ENCODE measurements at regions not wholly inside any gene's neighbourhood (a gene's known extent, or its start where the extent isn't known, plus 50 kb on each side); places are given as distances from the start of the nearest gene placed in this dataset.
"Not testable (repeated sequence)": the region's sequence is repeated elsewhere in the genome, so short reads cannot be mapped to it uniquely, and the experiment has no call there.

GRCh38 chr3:70736009-70736408 lies 423.6 kb upstream of the MDFIC2 start:
- no peak for DNase-seq

- no peak for DNase-seq
These were observed 422.3 kb upstream of the MDFIC2 start for GRCh38 chr3:70734756-70735155.

GRCh38 chr3:70731046-70731445 lies 418.6 kb upstream of the MDFIC2 start:
- DNase-seq: no peak

- DNase-seq: no peak
These were observed 417.4 kb upstream of the MDFIC2 start for GRCh38 chr3:70729845-70730244.

GRCh38 chr3:70728311-70728710 lies 415.9 kb upstream of the MDFIC2 start:
- DNase-seq: no peak

- DNase-seq: no peak
These were observed 414.5 kb upstream of the MDFIC2 start for GRCh38 chr3:70726961-70727360.

GRCh38 chr3:70726096-70726938 lies 413.9 kb upstream of the MDFIC2 start:
- DNase-seq: no peak

- no peak for DNase-seq
These were observed 409.6 kb upstream of the MDFIC2 start for GRCh38 chr3:70722018-70722417.

GRCh38 chr3:70716832-70717231 lies 404.4 kb upstream of the MDFIC2 start:
- no peak for DNase-seq

- DNase-seq: no peak
These were observed 400.1 kb upstream of the MDFIC2 start for GRCh38 chr3:70712449-70713082.

GRCh38 chr3:70703305-70704102 lies 391.1 kb upstream of the MDFIC2 start:
- DNase-seq: no peak

GRCh38 chr3:70702132-70702531 lies 389.7 kb upstream of the MDFIC2 start:
- DNase-seq: no peak

- no peak for DNase-seq
These were observed 372.3 kb upstream of the MDFIC2 start for GRCh38 chr3:70684701-70685100.

- DNase-seq: not testable (repeated sequence)
These were observed 363.4 kb upstream of the MDFIC2 start for GRCh38 chr3:70675810-70676209.

GRCh38 chr3:70658513-70659310 lies 346.3 kb upstream of the MDFIC2 start:
- no peak for DNase-seq

GRCh38 chr3:70657454-70657853 lies 345.0 kb upstream of the MDFIC2 start:
- no peak for DNase-seq

- no peak for DNase-seq
These were observed 335.4 kb upstream of the MDFIC2 start for GRCh38 chr3:70647823-70648222.

GRCh38 chr3:70647094-70647493 lies 334.7 kb upstream of the MDFIC2 start:
- no peak for DNase-seq

- DNase-seq: no peak
These were observed 334.2 kb upstream of the MDFIC2 start for GRCh38 chr3:70646635-70647034.

- no peak for DNase-seq
These were observed 328.0 kb upstream of the MDFIC2 start for GRCh38 chr3:70640481-70640880.

- DNase-seq: no peak
These were observed 322.9 kb upstream of the MDFIC2 start for GRCh38 chr3:70635301-70635700.

- DNase-seq: no peak
These were observed 319.4 kb upstream of the MDFIC2 start for GRCh38 chr3:70631716-70632307.

Data from activated CD8-positive, alpha-beta memory T cell treated with anti-CD3 and anti-CD28 coated beads, Interleukin-2, amount 50 U/mL, for 48 hours (primary cell).